CD4-positive, alpha-beta T cell (primary cell): ENCODE measurements at regions not wholly inside any gene's neighbourhood (a gene's known extent, or its start where the extent isn't known, plus 50 kb on each side); places are given as distances from the start of the nearest gene placed in this dataset.

Experiments
- ATAC-seq: fragments of 200-7000 bp; cut with Tn5 transposase; one replicate; pipeline ENCODE4 v1.10.0; 2022; ENCODE audit warnings: mild to moderate bottlenecking; ENCODE audit not compliant: poor library complexity
- CTCF ChIA-PET: fragments of 350-600 bp; sonication (Branson Sonifier 250); formaldehyde crosslinking; loops from one replicate; lab custom pipeline; 2021; ENCODE audit warnings: antibody characterized with exemption, inconsistent platforms; lab: Charles Lee
- POLR2A ChIA-PET: fragments of 350-600 bp; sonication (Branson Sonifier 250); formaldehyde crosslinking; loops from one replicate; lab custom pipeline; 2021; ENCODE audit warnings: antibody characterized with exemption, inconsistent platforms; lab: Charles Lee
- DNase-seq, 14 experiments: peaks; one replicate each; pipeline ENCODE4 v3.0.0-alpha.2; 2013 to 2020; ENCODE audit warnings: mixed read lengths in 2 of 14
- H3K27ac ChIP-seq, 2 donors: one replicate each; pipeline versions ENCODE4 v1.5.1 to v1.7.0; 2013; ENCODE audit warnings: low read length in 2 of 2, low read depth in 1 of 2, mild to moderate bottlenecking in 1 of 2
- H3K27me3 ChIP-seq, 2 experiments: 1 replicate in 1 of 2; 2 replicates in 1 of 2; pipeline versions ENCODE4 v1.6.1 to v1.7.0; 2013; ENCODE audit warnings: low read length in 2 of 2, control low read depth in 1 of 2, mild to moderate bottlenecking in 1 of 2, moderate library complexity in 1 of 2; ENCODE audit not compliant: insufficient read depth in 2 of 2, control insufficient read depth in 1 of 2
- H3K36me3 ChIP-seq: one replicate; pipeline ENCODE4 v1.6.1; 2013; ENCODE audit warnings: low read length, control low read depth; ENCODE audit not compliant: insufficient read depth
- H3K4me1 ChIP-seq: one replicate; pipeline ENCODE4 v1.6.1; 2013; ENCODE audit warnings: low read length, control low read depth; ENCODE audit not compliant: insufficient read depth
- H3K4me3 ChIP-seq: one replicate; pipeline ENCODE4 v1.5.1; 2013; ENCODE audit warnings: mild to moderate bottlenecking, low read length, moderate library complexity
- H3K9me3 ChIP-seq, 2 experiments: 1 replicate in 1 of 2; 2 replicates in 1 of 2; pipeline versions ENCODE4 v1.6.1 to v1.7.0; 2013; ENCODE audit warnings: low read length in 2 of 2, mild to moderate bottlenecking in 2 of 2, control low read depth in 1 of 2, moderate library complexity in 1 of 2; ENCODE audit not compliant: control insufficient read depth in 1 of 2, insufficient read depth in 1 of 2
- H3K27ac Mint-ChIP-seq: one replicate; pipeline ENCODE4 v1.8.0; 2020; ENCODE audit warnings: mixed read lengths
- H3K27me3 Mint-ChIP-seq: one replicate; pipeline ENCODE4 v1.8.0; 2021; ENCODE audit warnings: mixed read lengths
- H3K36me3 Mint-ChIP-seq: one replicate; pipeline ENCODE4 v1.8.0; 2021; ENCODE audit warnings: low read depth, mixed read lengths
- H3K4me1 Mint-ChIP-seq: one replicate; pipeline ENCODE4 v1.8.0; 2021; ENCODE audit warnings: low read depth, mixed read lengths
- H3K4me3 Mint-ChIP-seq: one replicate; pipeline ENCODE4 v1.8.0; 2020; ENCODE audit warnings: mild to moderate bottlenecking, mixed read lengths
- H3K9me3 Mint-ChIP-seq: one replicate; pipeline ENCODE4 v1.8.0; 2020; ENCODE audit warnings: mixed read lengths
- CTCF ChIP-seq: fragments of 200-600 bp; IDR thresholded peaks from one replicate; pipeline ENCODE4 v1.8.0; 2022; ENCODE audit warnings: antibody characterized with exemption, mild to moderate bottlenecking
- intact Hi-C, 2 experiments: fragments of 100-400 bp; cut with DNase I in 1 of 2; cut with micrococcal nuclease in 1 of 2; formaldehyde crosslinking; loops; one replicate each; pipeline versions ENCODE4 v1.15.1 to v1.9.0; 2023 to 2025; cut with DNase I, micrococcal nuclease

DNA sequence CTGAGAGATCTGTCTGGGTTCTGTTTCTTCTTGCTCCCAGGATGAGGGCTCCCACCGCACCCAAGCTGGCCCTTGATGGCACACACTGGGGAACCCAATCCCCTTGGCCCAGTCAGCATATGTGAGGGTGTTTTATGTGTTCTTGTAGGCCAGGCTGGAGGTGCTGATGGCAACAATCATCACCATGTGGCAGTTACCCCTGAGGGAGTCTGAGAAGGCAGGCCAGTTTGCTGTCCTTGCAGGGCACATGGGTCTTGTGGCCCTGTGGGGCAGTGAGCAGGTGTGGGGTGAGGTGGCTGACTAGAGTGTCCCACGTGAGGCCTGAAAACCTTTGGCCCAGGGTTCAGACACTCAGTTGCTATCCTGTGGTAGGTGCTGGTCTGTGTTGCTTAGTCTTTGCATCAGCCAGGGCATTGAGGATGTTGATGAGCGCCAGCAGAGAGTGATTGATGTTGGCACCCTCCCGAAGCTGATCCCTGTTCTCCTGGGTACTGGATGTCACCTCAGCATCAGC is 2183.0 kb downstream of the TP53TG3F start:
- no peaks in the 10 kb centered on the region for H3K36me3 ChIP-seq
- H3K4me3 ChIP-seq = no peak overlapping the region
- Mint-ChIP-seq H3K4me3 (no peak overlapping the region), H3K27me3 (no peaks in the 10 kb centered on the region), H3K27ac (no peak overlapping the region), H3K4me1 (no peaks in the 10 kb centered on the region), H3K36me3 (no peaks in the 10 kb centered on the region), H3K9me3 (peaks cover 17% of the 10 kb centered on the region)
- no peak overlapping the region for H3K27ac ChIP-seq
- no peaks in the 10 kb centered on the region for H3K4me1 ChIP-seq
- intact Hi-C loops = no loop called here
- no peak for DNase-seq
- ATAC-seq = no peak
- no peaks in the 10 kb centered on the region for H3K27me3 ChIP-seq
- POLR2A ChIA-PET = no interaction called here
- CTCF ChIA-PET = no interaction called here
- peaks cover 12 to 56% of the 10 kb centered on the region in 2 experiments for H3K9me3 ChIP-seq
- no peak for TF ChIP-seq CTCF

DNA sequence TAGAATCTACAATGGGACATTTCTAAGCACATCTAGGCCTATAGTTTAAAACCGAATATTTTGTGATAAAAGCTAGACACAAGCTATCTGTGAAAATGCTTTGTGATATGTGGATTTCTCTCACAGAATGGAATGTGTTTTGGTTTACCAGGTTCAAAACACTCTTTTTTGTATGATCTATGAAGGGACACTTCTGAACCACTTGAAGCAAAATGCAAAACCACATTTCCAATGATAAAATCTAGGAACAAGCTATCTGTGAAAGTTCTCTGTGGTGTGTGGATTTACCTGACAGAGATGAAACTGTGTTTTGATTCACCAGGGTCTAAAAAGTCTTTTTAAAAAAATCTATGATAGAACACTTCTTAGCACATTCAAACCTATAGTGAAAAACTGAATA is 2192.4 kb downstream of the TP53TG3F start:
- Mint-ChIP-seq H3K4me3 (no peak overlapping the region), H3K4me1 (no peaks in the 10 kb centered on the region), H3K27ac (no peak overlapping the region), H3K27me3 (no peaks in the 10 kb centered on the region), H3K9me3 (peaks cover 2% of the 10 kb centered on the region), H3K36me3 (no peaks in the 10 kb centered on the region)
- CTCF ChIA-PET = no interaction called here
- intact Hi-C loops = no loop called here
- peaks cover 0 to 13% of the 10 kb centered on the region in 2 experiments for H3K9me3 ChIP-seq
- H3K4me1 ChIP-seq = no peaks in the 10 kb centered on the region
- DNase-seq (no peak), ATAC-seq (no peak)
- H3K27ac ChIP-seq = no peak overlapping the region
- no peak overlapping the region for H3K4me3 ChIP-seq
- H3K27me3 ChIP-seq = no peaks in the 10 kb centered on the region
- POLR2A ChIA-PET = no interaction called here
- H3K36me3 ChIP-seq = no peaks in the 10 kb centered on the region
- TF ChIP-seq CTCF = no peak

GRCh38 chr16:35664091-35664693 is 2204.8 kb downstream of the TP53TG3F start:
- no peaks in the 10 kb centered on the region for H3K36me3 ChIP-seq
- no peaks in the 10 kb centered on the region for H3K27me3 Mint-ChIP-seq
- no peak overlapping the region for H3K27ac Mint-ChIP-seq
- ChIA-PET CTCF (no interaction called here), POLR2A (no interaction called here)
- no peak overlapping the region for H3K27ac ChIP-seq
- no peaks in the 10 kb centered on the region for H3K4me1 ChIP-seq
- H3K9me3 Mint-ChIP-seq = peaks cover 11% of the 10 kb centered on the region
- no peak for TF ChIP-seq CTCF
- intact Hi-C loops = no loop called here
- H3K4me1 Mint-ChIP-seq = no peaks in the 10 kb centered on the region
- no peak overlapping the region for H3K4me3 Mint-ChIP-seq
- peaks cover 11 to 12% of the 10 kb centered on the region in 2 experiments for H3K9me3 ChIP-seq
- DNase-seq = no peak
- no peak overlapping the region for H3K4me3 ChIP-seq
- H3K27me3 ChIP-seq = no peaks in the 10 kb centered on the region
- H3K36me3 Mint-ChIP-seq = no peaks in the 10 kb centered on the region
- ATAC-seq = no peak
